Ishikawa (cell line): ENCODE measurements at regions not wholly inside any gene's neighbourhood (a gene's known extent, or its start where the extent isn't known, plus 50 kb on each side); places are given as distances from the start of the nearest gene placed in this dataset.

Source experiments
- CREB1 ChIP-seq: IDR thresholded peaks from 2 replicates; pipeline ENCODE4 v1.6.1; 2012; ENCODE audit warnings: low read depth
- EP300 ChIP-seq: IDR thresholded peaks from 2 replicates; pipeline ENCODE4 v1.6.1; 2012; ENCODE audit warnings: borderline replicate concordance
- NFIC ChIP-seq: IDR thresholded peaks from 2 replicates; pipeline ENCODE4 v1.6.1; 2012
- RAD21 ChIP-seq: IDR thresholded peaks from 2 replicates; pipeline ENCODE4 v1.6.1; 2012; ENCODE audit warnings: low read depth
- REST ChIP-seq: IDR thresholded peaks from 2 replicates; pipeline ENCODE4 v1.6.1; 2012; ENCODE audit warnings: low read depth, mild to moderate bottlenecking
- TAF1 ChIP-seq: IDR thresholded peaks from 2 replicates; pipeline ENCODE4 v1.6.1; 2012; ENCODE audit warnings: low read depth, mild to moderate bottlenecking
- TCF12 ChIP-seq: IDR thresholded peaks from 2 replicates; pipeline ENCODE4 v1.6.1; 2012; ENCODE audit warnings: low read depth
- USF1 ChIP-seq: IDR thresholded peaks from 2 replicates; pipeline ENCODE4 v1.6.1; 2012
- YY1 ChIP-seq: IDR thresholded peaks from 2 replicates; pipeline ENCODE4 v1.6.1; 2012; ENCODE audit warnings: low read depth

- TF ChIP-seq TCF12 = no peak
- TF ChIP-seq REST = no peak
- no peak for TF ChIP-seq EP300
- no peak for TF ChIP-seq RAD21
- no peak for TF ChIP-seq CREB1
- TF ChIP-seq NFIC = no peak
- no peak for TF ChIP-seq YY1
- TF ChIP-seq TAF1 = no peak
- no peak for TF ChIP-seq USF1
These were observed 55.9 kb upstream of the THRB start for GRCh38 chr3:24550588-24550987.
